H1 (cell line): ENCODE measurements at regions not wholly inside any gene's neighbourhood (a gene's known extent, or its start where the extent isn't known, plus 50 kb on each side); places are given as distances from the start of the nearest gene placed in this dataset.
"Not testable (repeated sequence)": the region's sequence is repeated elsewhere in the genome, so short reads cannot be mapped to it uniquely, and the experiment has no call there.

ENCODE experiments used
- CTCF ChIA-PET: fragments of 300-600 bp; sonication (Branson Sonifier 250); formaldehyde crosslinking; loops from one replicate; lab custom pipeline; 2021; ENCODE audit not compliant: partially characterized antibody; lab: Charles Lee
- POLR2A ChIA-PET: fragments of 300-600 bp; sonication (Branson Sonifier 250); formaldehyde crosslinking; loops from one replicate; lab custom pipeline; 2021; ENCODE audit warnings: inconsistent platforms; ENCODE audit not compliant: partially characterized antibody; lab: Charles Lee
- DNase-seq, 2 experiments: peaks; one replicate each; pipeline versions ENCODE4 v3.0.0 to v3.0.0-alpha.2; 2010 to 2022; ENCODE audit warnings: low spot score in 2 of 2, low read depth in 1 of 2, mixed read lengths in 1 of 2
- FAIRE-seq: peaks from 2 replicates; lab custom pipeline; 2011; peaks lifted over from hg19 to GRCh38; lab: Jason Lieb, UNC
- H2AFZ ChIP-seq: 2 replicates; pipeline ENCODE4 v1.8.1; 2012; ENCODE audit warnings: low read length, inconsistent platforms
- H2AK5ac ChIP-seq: 2 replicates; pipeline ENCODE4 v1.6.1; 2013; ENCODE audit warnings: low read depth, low read length
- H2BK120ac ChIP-seq: replicated peaks from 2 replicates; pipeline ENCODE3; 2013; ENCODE audit warnings: low read depth, low read length, inconsistent platforms
- H2BK12ac ChIP-seq: 2 replicates; pipeline ENCODE4 v1.6.1; 2013; ENCODE audit warnings: low read depth, low read length
- H2BK15ac ChIP-seq: 2 replicates; pipeline ENCODE4 v1.6.1; 2013; ENCODE audit warnings: low read length
- H2BK20ac ChIP-seq: 2 replicates; pipeline ENCODE4 v1.6.1; 2013; ENCODE audit warnings: low read length
- H2BK5ac ChIP-seq: 2 replicates; pipeline ENCODE4 v1.6.1; 2013; ENCODE audit warnings: low read depth, low read length
- H3K14ac ChIP-seq: 2 replicates; pipeline ENCODE4 v1.6.1; 2013; ENCODE audit warnings: inconsistent platforms; ENCODE audit not compliant: insufficient read length
- H3K18ac ChIP-seq: 2 replicates; pipeline ENCODE4 v1.6.1; 2013; ENCODE audit warnings: low read length; ENCODE audit errors: extremely low read depth
- H3K23ac ChIP-seq: 2 replicates; pipeline ENCODE4 v1.6.1; 2013; ENCODE audit warnings: inconsistent platforms; ENCODE audit not compliant: insufficient read length
- H3K23me2 ChIP-seq: 2 replicates; pipeline ENCODE4 v1.6.1; 2013; ENCODE audit warnings: low read depth, low read length
- H3K27ac ChIP-seq: 2 replicates; pipeline ENCODE4 v1.6.1; 2011; ENCODE audit warnings: low read depth, low read length, inconsistent platforms
- H3K27me3 ChIP-seq, 4 experiments: replicated peaks in 1 of 4; 1 replicate in 1 of 4; 2 replicates in 3 of 4; pipeline versions ENCODE4 v1.6.1 to v1.8.1; 2011 to 2013; ENCODE audit warnings: low read length in 3 of 4, mild to moderate bottlenecking in 3 of 4, inconsistent platforms in 2 of 4, mixed read lengths in 2 of 4, moderate library complexity in 1 of 4; ENCODE audit not compliant: control insufficient read depth in 3 of 4, insufficient read depth in 3 of 4; ENCODE audit errors: extremely low read depth in 1 of 4
- H3K36me3 ChIP-seq, 4 experiments: 2 replicates each; pipeline versions ENCODE4 v1.6.1 to v1.8.1; 2011 to 2013; ENCODE audit warnings: mild to moderate bottlenecking in 4 of 4, low read length in 3 of 4, moderate library complexity in 2 of 4, control low read depth in 1 of 4, inconsistent platforms in 1 of 4; ENCODE audit not compliant: insufficient read depth in 4 of 4, control insufficient read depth in 2 of 4
- H3K4ac ChIP-seq: replicated peaks from 2 replicates; pipeline ENCODE3; 2013; ENCODE audit warnings: low read length, low read depth, mixed read lengths, inconsistent platforms; ENCODE audit not compliant: insufficient read length
- H3K4me1 ChIP-seq, 4 experiments: replicated peaks in 1 of 4; 1 replicate in 1 of 4; 2 replicates in 3 of 4; pipeline versions ENCODE4 v1.6.1 to v1.8.1; 2011 to 2013; ENCODE audit warnings: low read length in 3 of 4, inconsistent platforms in 2 of 4, mixed read lengths in 1 of 4; ENCODE audit not compliant: insufficient read depth in 4 of 4, control insufficient read depth in 3 of 4
- H3K4me2 ChIP-seq, 2 experiments: 2 replicates each; pipeline versions ENCODE4 v1.6.1 to v1.8.1; 2011 to 2013; ENCODE audit warnings: low read depth in 2 of 2, low read length in 2 of 2, control low read depth in 1 of 2, inconsistent platforms in 1 of 2, mild to moderate bottlenecking in 1 of 2; ENCODE audit not compliant: insufficient read depth in 1 of 2
- H3K4me3 ChIP-seq, 4 experiments: fragments of 200-600, 300-600 bp in 1 of 4; sonication (generic), shearing (Covaris generic), sonication (Bioruptor Twin) in 1 of 4; 2 replicates each; pipeline versions ENCODE4 v1.5.1 to v1.8.1; 2011 to 2016; ENCODE audit warnings: low read length in 4 of 4, low read depth in 3 of 4, control low read depth in 2 of 4, inconsistent platforms in 2 of 4, mild to moderate bottlenecking in 2 of 4, mixed read lengths in 1 of 4, moderate library complexity in 1 of 4; ENCODE audit not compliant: insufficient read depth in 2 of 4; ENCODE audit errors: extremely low read depth in 1 of 4
- H3K56ac ChIP-seq: replicated peaks from 2 replicates; pipeline ENCODE3; 2013; ENCODE audit warnings: low read depth, mild to moderate bottlenecking, mixed read lengths, low read length, inconsistent platforms; ENCODE audit not compliant: insufficient read length
- H3K79me1 ChIP-seq: 2 replicates; pipeline ENCODE4 v1.6.1; 2013; ENCODE audit warnings: low read depth, low read length, control low read depth
- H3K79me2 ChIP-seq, 2 experiments: 2 replicates each; pipeline versions ENCODE4 v1.6.1 to v1.8.1; 2012 to 2013; ENCODE audit warnings: low read length in 2 of 2, mild to moderate bottlenecking in 2 of 2, inconsistent platforms in 1 of 2; ENCODE audit not compliant: insufficient read depth in 2 of 2, control insufficient read depth in 1 of 2
- H3K9ac ChIP-seq, 4 experiments: replicated peaks in 1 of 4; 1 replicate in 1 of 4; 2 replicates in 3 of 4; pipeline versions ENCODE4 v1.6.1 to v1.8.1; 2011 to 2013; ENCODE audit warnings: low read depth in 3 of 4, low read length in 3 of 4, control low read depth in 2 of 4, mild to moderate bottlenecking in 2 of 4, moderate library complexity in 2 of 4, inconsistent platforms in 1 of 4; ENCODE audit errors: extremely low read depth in 1 of 4
- H3K9me3 ChIP-seq, 2 experiments: 2 replicates each; pipeline versions ENCODE4 v1.6.1 to v1.8.1; 2012 to 2013; ENCODE audit warnings: mild to moderate bottlenecking in 2 of 2, moderate library complexity in 2 of 2, control low read depth in 1 of 2, inconsistent platforms in 1 of 2, low read depth in 1 of 2, low read length in 1 of 2, mixed read lengths in 1 of 2; ENCODE audit not compliant: insufficient read depth in 2 of 2
- H4K20me1 ChIP-seq, 2 experiments: replicated peaks in 1 of 2; 2 replicates each; pipeline versions ENCODE3 to v1.8.1; 2011 to 2013; ENCODE audit warnings: inconsistent platforms in 2 of 2, low read length in 2 of 2, mild to moderate bottlenecking in 1 of 2; ENCODE audit not compliant: insufficient read depth in 2 of 2, control insufficient read depth in 1 of 2
- H4K5ac ChIP-seq: 2 replicates; pipeline ENCODE4 v1.6.1; 2013; ENCODE audit warnings: low read length, low read depth, mixed read lengths, inconsistent platforms; ENCODE audit not compliant: insufficient read length
- H4K8ac ChIP-seq: 2 replicates; pipeline ENCODE4 v1.8.0; 2013; ENCODE audit warnings: mild to moderate bottlenecking, moderate library complexity, low read length, inconsistent platforms; ENCODE audit not compliant: insufficient read depth; ENCODE audit errors: extremely low read depth
- H4K91ac ChIP-seq: replicated peaks from 2 replicates; pipeline ENCODE3; 2013; ENCODE audit warnings: low read length, mixed read lengths, inconsistent platforms; ENCODE audit not compliant: insufficient read length
- WGBS, 2 experiments: shearing (Covaris generic) in 1 of 2; methylation state at CpG; one replicate each; pipeline versions ENCODE4 v1.1.6 to v1.1.7; 2013 to 2015; ENCODE audit warnings: low lambda C conversion rate in 2 of 2, mixed read lengths in 2 of 2, inconsistent platforms in 1 of 2, low coverage in 1 of 2, missing lambda C conversion rate in 1 of 2; ENCODE audit not compliant: insufficient replicate concordance in 2 of 2, insufficient coverage in 1 of 2, insufficient read length in 1 of 2; ENCODE audit errors: extremely low coverage in 1 of 2, missing lambda C conversion rate in 1 of 2; 5-methylcytosine and 5-hydroxymethylcytosine counted together

GRCh38 chrX:13946223-13946622 is 83.5 kb downstream of the GEMIN8 start:
- H2BK12ac ChIP-seq, H3K27me3 ChIP-seq, H3K36me3 ChIP-seq, H3K9me3 ChIP-seq, H3K14ac ChIP-seq, H2BK5ac ChIP-seq, H2AK5ac ChIP-seq, H2BK20ac ChIP-seq, H2BK15ac ChIP-seq, H4K20me1 ChIP-seq, CTCF ChIA-PET, H4K8ac ChIP-seq, H4K5ac ChIP-seq, H3K23ac ChIP-seq, H3K18ac ChIP-seq, POLR2A ChIA-PET, H3K56ac ChIP-seq, FAIRE-seq, H3K9ac ChIP-seq, H3K4me2 ChIP-seq, H3K79me1 ChIP-seq, DNase-seq, H2AFZ ChIP-seq, H3K4me3 ChIP-seq, H3K27ac ChIP-seq, H3K79me2 ChIP-seq, H3K4ac ChIP-seq, H4K91ac ChIP-seq, H3K23me2 ChIP-seq, H2BK120ac ChIP-seq: not testable (repeated sequence)
- WGBS, 2 experiments = 86% methylated on average over 4 of the region's 6 CpGs; no CpG with 5 or more reads in 1 of the 2 experiments
- H3K4me1 ChIP-seq = peaks cover 0 to 13% (median 7%) of the 10 kb centered on the region in 4 experiments; a peak in 3 of 7 replicates

GRCh38 chrX:13945787-13946186 is 83.9 kb downstream of the GEMIN8 start:
- H4K5ac ChIP-seq, H3K4me3 ChIP-seq, H2BK12ac ChIP-seq, H3K79me2 ChIP-seq, H3K9me3 ChIP-seq, H3K23me2 ChIP-seq, H3K36me3 ChIP-seq, H2BK5ac ChIP-seq, CTCF ChIA-PET, H4K91ac ChIP-seq, H2AK5ac ChIP-seq, H3K27me3 ChIP-seq, H4K20me1 ChIP-seq, H3K4ac ChIP-seq, H2BK15ac ChIP-seq, H3K56ac ChIP-seq, DNase-seq, H2BK20ac ChIP-seq, H3K27ac ChIP-seq, H3K18ac ChIP-seq, H3K9ac ChIP-seq, H4K8ac ChIP-seq, H3K23ac ChIP-seq, POLR2A ChIA-PET, H2BK120ac ChIP-seq, H3K79me1 ChIP-seq, H2AFZ ChIP-seq, H3K4me2 ChIP-seq, FAIRE-seq, H3K14ac ChIP-seq: not testable (repeated sequence)
- peaks cover 0 to 15% (median 7%) of the 10 kb centered on the region in 4 experiments; a peak in 3 of 7 replicates for H3K4me1 ChIP-seq
- no CpG with 5 or more reads among the region's 3 CpGs for WGBS, 2 experiments
